Loucy (cell line): ENCODE measurements at regions not wholly inside any gene's neighbourhood (a gene's known extent, or its start where the extent isn't known, plus 50 kb on each side); places are given as distances from the start of the nearest gene placed in this dataset.

ENCODE experiments used
- H2AFZ ChIP-seq: fragments of 200-600 bp; sonication (generic); 2 replicates; pipeline ENCODE4 v1.6.0; 2016; ENCODE audit warnings: antibody characterized with exemption, mild to moderate bottlenecking, low read length, moderate library complexity
- H3F3A ChIP-seq: fragments of 200-600 bp; 2 replicates; pipeline ENCODE4 v1.6.0; 2016; ENCODE audit warnings: antibody characterized with exemption, low read depth, mild to moderate bottlenecking
- H3K27me3 ChIP-seq: fragments of 200-600 bp; sonication (generic); 2 replicates; pipeline ENCODE4 v1.6.1; 2014; ENCODE audit warnings: low read length, mild to moderate bottlenecking; ENCODE audit not compliant: insufficient read depth, poor library complexity, severe bottlenecking
- H3K36me3 ChIP-seq: fragments of 200-600 bp; sonication (generic); 2 replicates; pipeline ENCODE4 v1.6.1; 2016; ENCODE audit warnings: low read length; ENCODE audit not compliant: insufficient read depth
- H3K4me1 ChIP-seq: fragments of 200-600 bp; sonication (generic); 2 replicates; pipeline ENCODE4 v1.5.1; 2014; ENCODE audit warnings: low read length, mild to moderate bottlenecking; ENCODE audit not compliant: insufficient read depth, poor library complexity, severe bottlenecking
- H3K4me2 ChIP-seq: fragments of 200-600 bp; sonication (generic); 2 replicates; pipeline ENCODE4 v1.6.0; 2014; ENCODE audit warnings: antibody characterized with exemption, low read length, low read depth, mild to moderate bottlenecking; ENCODE audit not compliant: poor library complexity, severe bottlenecking
- H3K4me3 ChIP-seq: fragments of 200-600 bp; sonication (generic); 2 replicates; pipeline ENCODE4 v1.5.1; 2014; ENCODE audit warnings: low read length, mild to moderate bottlenecking, mixed read lengths; ENCODE audit not compliant: poor library complexity, severe bottlenecking
- H3K79me2 ChIP-seq: fragments of 200-600 bp; sonication (generic); 2 replicates; pipeline ENCODE4 v1.6.1; 2014; ENCODE audit warnings: low read length; ENCODE audit not compliant: insufficient read depth
- H3K9ac ChIP-seq: fragments of 200-600 bp; sonication (generic); 2 replicates; pipeline ENCODE4 v1.6.0; 2014; ENCODE audit warnings: mild to moderate bottlenecking, low read depth, low read length, moderate library complexity; ENCODE audit not compliant: poor library complexity, severe bottlenecking
- H3K9me2 ChIP-seq: fragments of 200-600 bp; sonication (generic); replicated peaks from 2 replicates; pipeline ENCODE4 v1.6.1; 2016; ENCODE audit warnings: low read depth, low read length, mixed read lengths
- H3K9me3 ChIP-seq: fragments of 200-600 bp; sonication (generic); 2 replicates; pipeline ENCODE4 v1.6.1; 2014; ENCODE audit warnings: mild to moderate bottlenecking, antibody characterized with exemption, low read length, low read depth; ENCODE audit not compliant: insufficient read depth
- H4K20me1 ChIP-seq: fragments of 200-600 bp; sonication (generic); 2 replicates; pipeline ENCODE4 v1.6.0; 2014; ENCODE audit warnings: antibody characterized with exemption, low read length, mild to moderate bottlenecking; ENCODE audit not compliant: insufficient read depth, poor library complexity, severe bottlenecking
- EZH2phosphoT487 ChIP-seq: fragments of 200-600 bp; IDR thresholded peaks from 2 replicates; pipeline ENCODE4 v1.6.1; 2018; ENCODE audit warnings: antibody characterized with exemption, mild to moderate bottlenecking, moderate library complexity, borderline replicate concordance
- TF ChIP-seq, protein P1 (sequence below): fragments of 200-600 bp; sonication (generic); conservative IDR thresholded peaks from 2 replicates; pipeline ENCODE4 v1.5.1; 2014; ENCODE audit warnings: mild to moderate bottlenecking, antibody characterized with exemption, low read length

DNA sequence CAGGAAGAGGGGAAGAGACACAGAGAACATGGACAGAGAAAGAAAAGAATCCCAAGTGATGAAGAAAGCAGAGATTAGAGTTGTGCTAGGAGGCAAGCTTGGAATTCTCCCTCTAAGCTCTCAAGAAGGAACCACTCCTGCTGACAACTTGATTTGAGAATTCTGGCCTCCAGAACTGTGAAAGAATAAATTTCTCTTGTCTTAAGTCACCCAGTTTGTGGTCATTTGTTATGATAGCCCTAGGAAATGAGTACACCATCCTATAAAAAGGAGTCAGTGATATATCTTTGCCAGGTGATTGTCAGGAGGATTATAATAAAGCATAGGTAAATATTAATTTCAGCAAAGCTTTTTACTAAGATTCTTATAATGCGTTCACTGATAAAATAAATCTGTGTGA, 82.7 kb upstream of the TFEC start:
- H3K4me1 ChIP-seq: peaks cover 14% of the 10 kb centered on the region
- no peak overlapping the region for H3K9ac ChIP-seq
- H3K9me3 ChIP-seq: no peaks in the 10 kb centered on the region
- no peaks in the 10 kb centered on the region for H3F3A ChIP-seq
- no peak overlapping the region for H3K4me2 ChIP-seq
- TF ChIP-seq, protein P1, sequence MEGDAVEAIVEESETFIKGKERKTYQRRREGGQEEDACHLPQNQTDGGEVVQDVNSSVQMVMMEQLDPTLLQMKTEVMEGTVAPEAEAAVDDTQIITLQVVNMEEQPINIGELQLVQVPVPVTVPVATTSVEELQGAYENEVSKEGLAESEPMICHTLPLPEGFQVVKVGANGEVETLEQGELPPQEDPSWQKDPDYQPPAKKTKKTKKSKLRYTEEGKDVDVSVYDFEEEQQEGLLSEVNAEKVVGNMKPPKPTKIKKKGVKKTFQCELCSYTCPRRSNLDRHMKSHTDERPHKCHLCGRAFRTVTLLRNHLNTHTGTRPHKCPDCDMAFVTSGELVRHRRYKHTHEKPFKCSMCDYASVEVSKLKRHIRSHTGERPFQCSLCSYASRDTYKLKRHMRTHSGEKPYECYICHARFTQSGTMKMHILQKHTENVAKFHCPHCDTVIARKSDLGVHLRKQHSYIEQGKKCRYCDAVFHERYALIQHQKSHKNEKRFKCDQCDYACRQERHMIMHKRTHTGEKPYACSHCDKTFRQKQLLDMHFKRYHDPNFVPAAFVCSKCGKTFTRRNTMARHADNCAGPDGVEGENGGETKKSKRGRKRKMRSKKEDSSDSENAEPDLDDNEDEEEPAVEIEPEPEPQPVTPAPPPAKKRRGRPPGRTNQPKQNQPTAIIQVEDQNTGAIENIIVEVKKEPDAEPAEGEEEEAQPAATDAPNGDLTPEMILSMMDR: no peak
- no peak for TF ChIP-seq EZH2phosphoT487
- H3K36me3 ChIP-seq: no peaks in the 10 kb centered on the region
- no peaks in the 10 kb centered on the region for H3K27me3 ChIP-seq
- no peaks in the 10 kb centered on the region for H4K20me1 ChIP-seq
- no peaks in the 10 kb centered on the region for H3K9me2 ChIP-seq
- no peak overlapping the region for H2AFZ ChIP-seq
- H3K79me2 ChIP-seq: no peaks in the 10 kb centered on the region
- H3K4me3 ChIP-seq: no peak overlapping the region

DNA sequence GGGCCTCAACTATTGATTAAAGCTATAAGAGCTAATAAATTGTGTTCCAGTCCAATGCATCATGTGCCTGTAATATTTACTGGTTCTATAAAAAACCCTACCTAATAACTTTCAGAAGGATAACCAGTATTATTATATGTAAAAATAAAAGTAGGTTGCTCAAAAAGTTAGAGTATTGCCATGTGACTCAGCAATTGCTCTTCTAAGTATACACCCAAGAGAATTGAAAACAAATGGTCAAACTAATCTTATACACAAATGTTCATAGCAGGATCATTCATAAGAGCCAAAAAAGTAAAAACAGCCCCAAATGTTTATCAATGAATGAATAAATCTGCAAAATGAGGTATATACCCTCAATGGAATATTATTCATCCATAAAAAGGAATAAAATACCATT, 89.5 kb upstream of the TES start:
- H3K9me3 ChIP-seq: no peaks in the 10 kb centered on the region
- H3K4me1 ChIP-seq: no peaks in the 10 kb centered on the region
- no peaks in the 10 kb centered on the region for H3K9me2 ChIP-seq
- H3F3A ChIP-seq: no peaks in the 10 kb centered on the region
- no peaks in the 10 kb centered on the region for H3K79me2 ChIP-seq
- no peaks in the 10 kb centered on the region for H4K20me1 ChIP-seq
- H3K36me3 ChIP-seq: no peaks in the 10 kb centered on the region
- H3K27me3 ChIP-seq: no peaks in the 10 kb centered on the region
- no peak overlapping the region for H2AFZ ChIP-seq
- H3K4me3 ChIP-seq: no peak overlapping the region
- TF ChIP-seq, protein P1: no peak
- TF ChIP-seq EZH2phosphoT487: no peak
- H3K4me2 ChIP-seq: no peak overlapping the region
- H3K9ac ChIP-seq: no peak overlapping the region

DNA sequence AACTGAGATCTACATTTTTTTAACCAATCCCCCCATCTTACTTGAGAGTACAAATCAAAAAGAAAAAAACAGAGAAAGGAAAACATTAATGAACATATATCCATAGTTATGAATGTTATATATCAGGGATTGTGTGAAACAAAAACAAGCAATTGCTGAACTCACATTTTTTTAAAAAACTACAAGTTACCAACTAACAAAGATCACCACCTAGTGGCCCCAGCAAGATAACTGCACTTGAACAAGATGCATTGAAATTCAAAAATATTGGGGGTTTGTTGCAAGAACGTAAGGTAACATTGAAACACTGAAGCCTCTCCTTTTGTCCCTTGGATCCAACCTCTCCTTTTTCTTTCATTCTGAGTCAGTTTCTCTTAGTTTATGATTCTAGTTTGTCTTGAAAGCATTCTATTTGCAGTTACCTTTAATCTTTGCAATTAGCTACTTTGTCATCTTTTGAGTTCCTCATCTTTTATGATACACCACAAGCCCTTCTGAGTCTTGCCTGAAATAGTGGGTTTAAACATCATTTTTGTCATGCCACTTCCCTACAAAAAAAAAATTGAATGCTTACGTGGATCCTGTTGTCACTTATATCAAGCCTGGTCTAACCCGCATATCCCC, 87.3 kb upstream of the TES start:
- H3F3A ChIP-seq: no peaks in the 10 kb centered on the region
- H3K4me1 ChIP-seq: no peaks in the 10 kb centered on the region
- no peak overlapping the region for H3K4me2 ChIP-seq
- H3K9me2 ChIP-seq: no peaks in the 10 kb centered on the region
- H3K9ac ChIP-seq: no peak overlapping the region
- H3K9me3 ChIP-seq: peaks cover 3% of the 10 kb centered on the region; the same call in 1 of the 2 replicates
- no peaks in the 10 kb centered on the region for H4K20me1 ChIP-seq
- peak overlapping the region; percentile 50; the same call in 1 of the 2 replicates for H2AFZ ChIP-seq
- TF ChIP-seq EZH2phosphoT487: no peak
- TF ChIP-seq, protein P1: peak; percentile 88
- H3K79me2 ChIP-seq: no peaks in the 10 kb centered on the region
- no peaks in the 10 kb centered on the region for H3K27me3 ChIP-seq
- no peaks in the 10 kb centered on the region for H3K36me3 ChIP-seq
- H3K4me3 ChIP-seq: no peak overlapping the region
